Prostate gland (tissue), 2 donors: ENCODE measurements at regions not wholly inside any gene's neighbourhood (a gene's known extent, or its start where the extent isn't known, plus 50 kb on each side); places are given as distances from the start of the nearest gene placed in this dataset.

ENCODE experiments used
- POLR2A ChIP-seq: fragments of 450-650 bp; IDR thresholded peaks from one replicate; pipeline ENCODE4 v1.6.1; 2016; ENCODE audit warnings: antibody characterized with exemption, mild to moderate bottlenecking
- TF ChIP-seq, protein P1 (sequence below), 4 experiments: fragments of 200-600 bp in 2 of 4; fragments of 450-650 bp in 2 of 4; sonication (generic) in 2 of 4; IDR thresholded peaks; 1 replicate in 3 of 4; 2 replicates in 1 of 4; pipeline ENCODE4 v1.5.1; 2016 to 2019; ENCODE audit warnings: antibody characterized with exemption in 4 of 4, mild to moderate bottlenecking in 2 of 4, moderate library complexity in 2 of 4

DNA sequence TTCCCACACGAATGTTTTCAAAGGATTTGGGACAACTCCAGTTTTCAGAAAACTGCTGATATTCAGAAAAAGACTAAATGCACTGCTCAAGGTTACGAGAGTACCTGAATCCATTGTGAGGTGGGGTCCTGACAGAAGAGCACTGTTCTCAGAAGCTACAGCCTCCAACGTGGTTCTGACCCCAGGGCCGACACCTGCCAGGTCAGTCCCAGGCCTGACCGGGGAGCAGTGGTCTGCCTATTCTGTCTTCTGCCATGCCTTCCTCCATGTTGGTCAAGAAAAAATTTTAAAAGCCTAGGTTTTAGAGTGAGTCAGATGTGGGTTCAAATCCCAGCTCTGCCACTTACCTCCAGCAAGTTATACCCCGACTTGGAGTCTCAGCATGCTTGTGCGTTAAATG, 212.3 kb downstream of the BCL11A start:
- TF ChIP-seq POLR2A, result no peak
- TF ChIP-seq, protein P1, sequence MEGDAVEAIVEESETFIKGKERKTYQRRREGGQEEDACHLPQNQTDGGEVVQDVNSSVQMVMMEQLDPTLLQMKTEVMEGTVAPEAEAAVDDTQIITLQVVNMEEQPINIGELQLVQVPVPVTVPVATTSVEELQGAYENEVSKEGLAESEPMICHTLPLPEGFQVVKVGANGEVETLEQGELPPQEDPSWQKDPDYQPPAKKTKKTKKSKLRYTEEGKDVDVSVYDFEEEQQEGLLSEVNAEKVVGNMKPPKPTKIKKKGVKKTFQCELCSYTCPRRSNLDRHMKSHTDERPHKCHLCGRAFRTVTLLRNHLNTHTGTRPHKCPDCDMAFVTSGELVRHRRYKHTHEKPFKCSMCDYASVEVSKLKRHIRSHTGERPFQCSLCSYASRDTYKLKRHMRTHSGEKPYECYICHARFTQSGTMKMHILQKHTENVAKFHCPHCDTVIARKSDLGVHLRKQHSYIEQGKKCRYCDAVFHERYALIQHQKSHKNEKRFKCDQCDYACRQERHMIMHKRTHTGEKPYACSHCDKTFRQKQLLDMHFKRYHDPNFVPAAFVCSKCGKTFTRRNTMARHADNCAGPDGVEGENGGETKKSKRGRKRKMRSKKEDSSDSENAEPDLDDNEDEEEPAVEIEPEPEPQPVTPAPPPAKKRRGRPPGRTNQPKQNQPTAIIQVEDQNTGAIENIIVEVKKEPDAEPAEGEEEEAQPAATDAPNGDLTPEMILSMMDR (IDR thresholded peaks at IDR 0.05), result no peak
